GM21390 (cell line): ENCODE measurements at regions not wholly inside any gene's neighbourhood (a gene's known extent, or its start where the extent isn't known, plus 50 kb on each side); places are given as distances from the start of the nearest gene placed in this dataset.
"Not testable (repeated sequence)": the region's sequence is repeated elsewhere in the genome, so short reads cannot be mapped to it uniquely, and the experiment has no call there.

Source experiments
- ATAC-seq: cut with Tn5 transposase; IDR thresholded peaks from one replicate; pipeline ENCODE4 v1.9.1; 2021; ENCODE audit not compliant: unreplicated experiment

- no peak for ATAC-seq
Observed at GRCh38 chr5:126098330-126099017, 324.7 kb upstream of the GRAMD2B start.

DNA sequence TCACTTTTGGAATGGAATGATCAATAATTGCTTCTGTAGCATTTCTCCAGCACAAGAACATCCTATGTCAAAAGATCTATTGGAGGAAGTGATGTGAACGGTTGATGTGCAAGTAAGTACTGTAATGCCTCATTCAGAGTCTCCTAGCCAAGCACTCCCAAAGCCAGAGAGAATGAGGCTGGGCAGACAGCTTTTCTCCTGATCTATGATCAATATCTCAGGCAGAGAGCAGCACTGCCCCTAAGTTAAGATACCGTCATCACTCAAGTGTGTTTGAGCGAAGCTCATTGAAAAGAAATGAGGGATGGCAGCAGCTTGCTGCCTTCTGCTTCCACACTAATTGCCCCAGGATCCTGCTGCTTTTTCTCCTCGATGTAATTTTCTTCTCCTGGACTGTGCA is 324.1 kb upstream of the GRAMD2B start:
- no peak for ATAC-seq

DNA sequence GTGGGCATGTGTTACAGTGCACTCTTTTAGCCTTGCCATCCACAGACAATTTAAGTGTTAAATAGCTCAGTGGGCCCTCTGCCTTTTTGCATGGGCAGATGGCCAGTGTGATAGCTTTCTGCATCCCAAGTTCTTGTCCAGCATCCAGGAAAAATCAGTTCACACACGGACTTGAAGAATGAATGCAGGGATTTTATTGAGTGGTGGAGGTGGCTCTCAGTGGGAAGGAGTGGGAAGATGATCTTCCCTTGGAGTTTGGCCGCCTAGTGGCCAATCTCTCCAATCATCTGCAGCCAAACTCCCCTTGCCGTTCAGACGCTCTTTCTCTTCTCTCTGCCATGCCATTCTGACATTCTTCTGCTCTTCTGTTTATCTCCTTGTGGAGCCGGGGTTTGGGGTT is 322.4 kb upstream of the GRAMD2B start:
- ATAC-seq = no peak

DNA sequence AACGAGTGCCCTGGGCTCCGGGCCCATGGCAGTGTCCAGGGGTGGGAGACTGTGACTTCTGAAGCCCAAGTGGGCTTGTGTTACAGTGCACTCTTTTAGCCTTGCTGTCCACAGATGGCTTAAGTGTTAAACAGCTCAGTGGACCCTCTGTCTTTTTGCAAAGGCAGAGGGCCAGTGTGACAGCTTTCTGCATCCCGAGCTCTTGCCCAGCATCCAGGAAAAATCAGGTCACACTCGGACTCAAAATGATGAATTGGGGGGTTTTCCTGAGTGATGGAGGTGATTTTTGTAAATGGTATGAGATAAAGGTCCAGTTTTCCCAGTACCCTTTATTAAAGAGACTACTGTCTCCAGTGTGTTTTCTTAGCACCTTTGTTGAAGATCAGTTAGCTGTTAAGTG is 321.3 kb upstream of the GRAMD2B start:
- no peak for ATAC-seq

GRCh38 chr5:126103050-126103449 is 320.2 kb upstream of the GRAMD2B start:
- ATAC-seq = no peak

DNA sequence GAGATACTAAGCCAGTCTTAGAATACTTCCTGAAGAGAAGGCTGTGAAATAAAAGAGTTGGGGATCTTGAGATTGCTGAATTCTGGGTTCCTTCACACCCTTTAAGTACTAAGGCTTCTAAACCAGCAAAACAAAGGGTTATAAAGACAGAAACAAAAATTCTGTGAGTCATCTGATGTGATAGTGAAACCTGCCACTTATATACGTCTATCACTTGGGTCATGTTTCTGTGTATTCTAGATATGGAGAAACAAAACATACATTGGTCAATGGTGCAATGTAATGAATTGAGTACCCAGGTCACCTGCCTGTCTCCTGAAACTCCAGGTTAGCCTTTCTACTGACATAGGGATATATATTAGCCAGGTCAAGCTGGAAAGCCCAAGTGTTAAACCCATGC is 319.3 kb upstream of the GRAMD2B start:
- no peak for ATAC-seq

DNA sequence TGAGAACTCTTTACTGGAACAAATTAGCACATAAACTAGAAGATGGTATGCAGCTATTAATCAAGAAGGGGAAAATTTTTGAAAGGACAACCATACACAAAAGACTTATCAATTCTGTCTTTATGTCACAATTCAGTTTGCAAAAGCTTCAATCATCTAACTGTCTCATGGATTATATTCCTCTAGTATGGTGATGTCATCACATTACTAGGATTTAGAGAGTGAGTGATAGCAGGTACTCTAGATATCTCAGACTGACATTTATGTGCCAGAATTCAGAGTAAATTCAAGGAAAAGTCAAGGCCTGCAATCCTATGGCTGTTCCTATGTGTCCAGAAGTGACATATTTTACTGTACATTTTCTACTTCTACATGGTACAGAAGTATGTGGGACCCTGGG is 318.9 kb upstream of the GRAMD2B start:
- no peak for ATAC-seq

DNA sequence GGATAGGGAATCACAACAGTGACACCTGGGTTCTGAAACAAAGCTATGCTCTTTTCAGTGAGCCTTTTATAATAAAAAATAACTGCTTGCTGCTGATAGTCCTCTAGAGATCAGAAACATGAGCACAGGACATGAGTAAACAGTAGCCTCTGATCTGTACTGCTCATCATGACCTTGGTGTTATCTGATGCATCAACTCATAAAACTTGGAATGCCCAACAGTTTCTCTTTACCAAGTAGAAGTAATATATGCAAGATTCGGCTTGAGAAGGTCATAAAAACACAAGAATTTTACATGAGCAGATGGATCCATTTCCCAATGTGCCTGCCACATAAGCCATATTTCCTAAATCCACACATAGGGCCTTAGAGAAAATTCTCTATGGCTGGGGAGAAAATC is 318.3 kb upstream of the GRAMD2B start:
- ATAC-seq = no peak

DNA sequence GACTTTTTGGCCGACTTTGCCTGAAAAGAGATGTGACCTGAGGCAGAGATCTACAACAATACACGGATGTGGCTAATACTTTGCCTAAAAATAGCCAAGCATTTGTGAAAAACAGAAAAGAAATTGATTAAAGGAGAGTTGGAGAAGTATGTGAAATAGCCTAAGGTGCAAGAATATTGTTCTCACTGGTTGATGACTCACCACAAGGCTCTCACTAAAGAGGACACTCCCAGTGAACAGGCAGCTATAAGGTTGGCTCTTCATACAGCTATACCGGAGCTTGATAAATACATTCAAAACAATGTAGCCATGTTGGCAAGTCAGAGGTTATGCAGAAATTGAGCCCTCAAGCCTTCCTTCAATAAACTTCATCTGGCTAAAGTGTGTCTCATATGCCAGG is 317.2 kb upstream of the GRAMD2B start:
- no peak for ATAC-seq

DNA sequence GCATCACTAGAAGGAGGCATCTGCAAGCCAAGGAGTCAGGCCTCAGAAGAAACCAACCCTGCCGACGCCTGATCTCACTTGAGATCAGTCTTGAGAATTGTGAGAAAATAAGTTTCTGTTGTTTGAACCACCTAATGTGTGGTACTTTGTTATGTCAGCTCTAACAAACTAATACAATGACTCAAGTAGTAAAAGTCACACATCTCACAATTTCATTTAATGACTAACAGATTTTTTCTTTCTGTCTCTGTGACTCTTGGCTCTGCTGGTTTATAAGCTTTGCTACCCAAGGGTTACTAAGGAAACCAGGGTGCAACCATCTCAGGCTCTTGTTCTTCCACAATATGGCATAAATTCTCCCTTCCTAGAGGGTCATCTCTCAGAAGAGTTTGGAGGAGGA is 315.8 kb upstream of the GRAMD2B start:
- ATAC-seq = no peak

DNA sequence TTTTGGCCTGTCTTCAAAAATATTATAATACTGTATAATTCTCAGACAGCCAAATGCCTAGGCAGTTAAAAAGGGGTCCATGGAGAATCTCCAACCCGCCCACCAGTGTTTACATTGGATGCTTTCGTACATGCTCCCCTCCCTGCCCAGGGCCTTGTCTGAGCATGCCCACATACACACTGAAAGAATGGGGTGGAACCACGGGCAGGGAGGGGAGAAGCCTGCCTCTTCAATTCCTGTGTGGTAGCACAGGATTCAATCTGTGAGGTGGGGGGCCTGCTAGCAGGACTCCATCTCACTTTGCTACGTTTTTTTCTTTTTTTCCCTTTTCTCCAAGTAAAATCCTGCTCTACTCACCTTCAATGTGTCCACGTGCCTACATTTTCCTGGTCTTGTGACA is 314.7 kb upstream of the GRAMD2B start:
- ATAC-seq = no peak

DNA sequence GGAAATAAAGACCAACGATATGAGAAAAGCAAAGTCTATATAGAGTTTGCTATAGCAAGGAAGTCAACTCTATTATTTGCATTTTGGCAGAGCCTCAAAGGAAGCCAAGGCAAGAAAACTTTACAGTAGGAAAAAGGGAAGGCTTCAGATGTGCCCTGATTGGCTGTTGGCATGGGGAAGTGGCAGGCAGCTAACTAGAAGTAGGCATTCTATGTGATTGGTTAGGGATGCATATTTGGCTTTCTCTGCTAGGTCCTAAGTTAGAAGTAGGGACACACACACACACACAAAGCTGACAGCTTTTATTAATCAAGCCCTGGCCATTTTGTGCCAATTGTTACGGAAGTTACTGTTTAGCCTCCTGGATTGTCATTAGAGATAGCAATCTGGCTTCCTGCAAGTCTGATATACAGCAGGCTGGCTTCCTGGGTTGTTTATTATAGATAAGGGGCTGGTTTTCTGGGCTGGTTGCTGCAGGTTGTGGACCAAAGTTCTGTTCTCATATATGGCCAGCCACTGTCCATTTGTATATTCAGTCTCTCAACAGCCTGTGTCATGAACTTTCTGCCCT is 308.1 kb upstream of the GRAMD2B start:
- no peak for ATAC-seq

GRCh38 chr5:126117044-126117443 is 306.2 kb upstream of the GRAMD2B start:
- no peak for ATAC-seq

- no peak for ATAC-seq
Observed at GRCh38 chr5:126119887-126120442, 303.2 kb upstream of the GRAMD2B start.

- no peak for ATAC-seq
Observed at GRCh38 chr5:126120939-126121338, 302.3 kb upstream of the GRAMD2B start.

GRCh38 chr5:126122942-126123341 is 300.3 kb upstream of the GRAMD2B start:
- ATAC-seq = no peak

GRCh38 chr5:126124706-126125345 is 298.4 kb upstream of the GRAMD2B start:
- ATAC-seq = no peak

- no peak for ATAC-seq
Observed at GRCh38 chr5:126125407-126125806, 297.8 kb upstream of the GRAMD2B start.

DNA sequence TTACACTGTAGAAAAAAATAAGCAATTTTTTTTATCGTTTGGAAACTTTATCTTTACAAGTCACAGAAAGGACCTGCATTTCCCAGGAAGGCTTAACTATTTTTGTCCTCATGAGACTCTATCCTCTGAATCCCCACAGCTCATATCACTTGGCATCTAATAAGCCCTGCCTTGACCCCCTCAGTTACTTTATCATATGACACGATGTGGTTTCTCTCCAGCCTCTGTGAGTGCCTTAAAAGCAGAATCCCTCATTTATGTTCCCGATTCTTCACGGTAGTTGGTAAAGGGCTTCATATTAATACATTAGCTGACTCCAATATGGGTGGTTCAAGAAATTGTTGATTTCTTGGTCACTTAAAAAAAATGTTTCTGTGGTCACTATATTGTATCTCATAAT is 296.6 kb upstream of the GRAMD2B start:
- no peak for ATAC-seq

DNA sequence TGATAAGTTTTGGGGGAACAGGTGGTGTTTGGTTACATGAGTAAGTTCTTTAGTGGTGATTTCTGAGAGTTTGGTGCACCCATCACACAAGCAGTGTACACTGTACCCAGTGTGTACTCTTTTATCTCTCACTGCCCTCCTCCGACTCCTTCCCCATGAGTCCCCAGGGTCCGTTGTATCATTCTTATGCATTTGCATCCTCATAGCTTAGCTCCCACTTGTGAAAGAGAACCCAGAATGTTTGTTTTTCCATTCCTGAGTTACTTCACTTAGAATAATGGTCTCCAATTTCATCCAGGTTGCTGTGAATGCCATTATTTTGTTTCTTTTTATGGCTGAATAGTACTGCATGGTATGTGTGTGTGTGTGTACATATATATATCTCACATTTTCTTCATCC is 295.8 kb upstream of the GRAMD2B start:
- not testable (repeated sequence) for ATAC-seq

- ATAC-seq = no peak
Observed at GRCh38 chr5:126129431-126129830, 293.8 kb upstream of the GRAMD2B start.

- no peak for ATAC-seq
Observed at GRCh38 chr5:126133424-126133823, 289.8 kb upstream of the GRAMD2B start.
